ENCODE measurements at regions not wholly inside any gene's neighbourhood (a gene's known extent, or its start where the extent isn't known, plus 50 kb on each side); places are given as distances from the start of the nearest gene placed in this dataset.

DNA sequence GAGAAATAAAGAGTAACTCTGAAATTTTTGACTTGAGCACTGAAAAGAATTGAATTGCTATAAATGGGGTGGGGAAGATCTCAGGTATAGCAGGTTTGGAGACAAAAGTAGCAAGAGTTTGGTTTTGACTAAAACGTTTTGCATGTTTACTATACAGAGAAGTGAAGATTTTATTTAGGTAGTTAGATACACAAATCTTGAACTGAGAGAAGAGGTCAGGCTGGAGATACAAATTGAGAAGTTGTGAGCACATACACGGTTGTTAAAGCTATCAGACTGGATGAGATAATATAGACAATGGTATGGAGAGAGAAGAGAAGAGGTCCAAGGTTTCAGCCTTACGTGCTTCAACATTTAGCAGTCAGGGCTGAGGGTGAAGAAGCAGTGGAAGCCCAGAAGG is 420.9 kb downstream of the FOXO1 start:
- no peak overlapping the region for H3K4me3 ChIP-seq (ENCODE audit: low read depth, low read length, poor library complexity, severe bottlenecking)
- TF ChIP-seq EZH2 (IDR thresholded peaks at IDR 0.05; ENCODE audit: borderline replicate concordance, low read length), result no peak
- TF ChIP-seq, protein P1, sequence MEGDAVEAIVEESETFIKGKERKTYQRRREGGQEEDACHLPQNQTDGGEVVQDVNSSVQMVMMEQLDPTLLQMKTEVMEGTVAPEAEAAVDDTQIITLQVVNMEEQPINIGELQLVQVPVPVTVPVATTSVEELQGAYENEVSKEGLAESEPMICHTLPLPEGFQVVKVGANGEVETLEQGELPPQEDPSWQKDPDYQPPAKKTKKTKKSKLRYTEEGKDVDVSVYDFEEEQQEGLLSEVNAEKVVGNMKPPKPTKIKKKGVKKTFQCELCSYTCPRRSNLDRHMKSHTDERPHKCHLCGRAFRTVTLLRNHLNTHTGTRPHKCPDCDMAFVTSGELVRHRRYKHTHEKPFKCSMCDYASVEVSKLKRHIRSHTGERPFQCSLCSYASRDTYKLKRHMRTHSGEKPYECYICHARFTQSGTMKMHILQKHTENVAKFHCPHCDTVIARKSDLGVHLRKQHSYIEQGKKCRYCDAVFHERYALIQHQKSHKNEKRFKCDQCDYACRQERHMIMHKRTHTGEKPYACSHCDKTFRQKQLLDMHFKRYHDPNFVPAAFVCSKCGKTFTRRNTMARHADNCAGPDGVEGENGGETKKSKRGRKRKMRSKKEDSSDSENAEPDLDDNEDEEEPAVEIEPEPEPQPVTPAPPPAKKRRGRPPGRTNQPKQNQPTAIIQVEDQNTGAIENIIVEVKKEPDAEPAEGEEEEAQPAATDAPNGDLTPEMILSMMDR (IDR thresholded peaks at IDR 0.05; ENCODE audit: low read length), result no peak
- peaks cover 5% of the 10 kb centered on the region; the same call in 1 of the 2 replicates for H3K9me3 ChIP-seq (ENCODE audit: low read length)

DNA sequence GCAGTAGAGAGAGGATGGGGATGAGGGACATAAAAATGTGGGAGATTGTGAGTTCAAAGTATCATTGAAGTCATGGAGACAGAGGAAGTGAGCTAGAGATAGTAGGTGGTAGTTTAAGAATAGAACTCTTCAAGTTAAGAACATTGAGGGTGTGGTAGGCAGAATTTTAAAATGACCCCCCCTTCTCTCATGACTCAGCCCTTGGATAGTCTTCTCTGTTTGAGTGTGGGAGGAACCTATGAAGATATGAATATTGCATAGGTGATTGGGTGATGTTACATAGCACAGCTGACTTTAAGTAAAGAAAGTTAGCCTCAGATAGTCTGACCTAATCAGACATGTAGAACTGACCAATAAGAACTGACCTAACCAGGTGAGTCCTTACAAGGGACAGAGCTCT is 418.6 kb downstream of the FOXO1 start:
- H3K9me3 ChIP-seq (ENCODE audit: low read length), result peaks cover 5% of the 10 kb centered on the region; the same call in 1 of the 2 replicates
- H3K36me3 ChIP-seq (ENCODE audit: insufficient read depth, low read length), result no peaks in the 10 kb centered on the region
- H3K4me2 ChIP-seq (ENCODE audit: low read length), result no peak overlapping the region
- no peaks in the 10 kb centered on the region for H3F3A ChIP-seq (ENCODE audit: insufficient read depth, low read length)
- H3K27ac ChIP-seq (ENCODE audit: low read depth, low read length, poor library complexity, severe bottlenecking), result no peak overlapping the region
- H2AFZ ChIP-seq (ENCODE audit: low read length), result no peak overlapping the region
- peaks cover 21% of the 10 kb centered on the region for H3K4me1 ChIP-seq (ENCODE audit: insufficient read depth, low read length, severe bottlenecking)
- H3K9me2 ChIP-seq (ENCODE audit: low read depth, low read length), result no peaks in the 10 kb centered on the region
- no peaks in the 10 kb centered on the region for H3K27me3 ChIP-seq (ENCODE audit: insufficient read depth, low read length)
- H3K9ac ChIP-seq (ENCODE audit: low read length), result no peak overlapping the region
- no peaks in the 10 kb centered on the region for H3K79me2 ChIP-seq (ENCODE audit: insufficient read depth, low read length)
- TF ChIP-seq EZH2 (IDR thresholded peaks at IDR 0.05; ENCODE audit: borderline replicate concordance, low read length), result no peak
- TF ChIP-seq, protein P1 (IDR thresholded peaks at IDR 0.05; ENCODE audit: low read length), result no peak
- no peaks in the 10 kb centered on the region for H4K20me1 ChIP-seq (ENCODE audit: insufficient read depth, low read length)
- H3K4me3 ChIP-seq (ENCODE audit: low read depth, low read length, poor library complexity, severe bottlenecking), result no peak overlapping the region

More for the DNA sequence above, 420.9 kb downstream of the FOXO1 start:
- Histone ChIP-seq H3K79me2 (ENCODE audit: insufficient read depth, low read length) (no peaks in the 10 kb centered on the region), H3F3A (ENCODE audit: insufficient read depth, low read length) (no peaks in the 10 kb centered on the region), H3K36me3 (ENCODE audit: insufficient read depth, low read length) (no peaks in the 10 kb centered on the region), H3K4me1 (ENCODE audit: insufficient read depth, low read length, severe bottlenecking) (no peaks in the 10 kb centered on the region), H3K4me2 (ENCODE audit: low read length) (no peak overlapping the region), H3K27ac (ENCODE audit: low read depth, low read length, poor library complexity, severe bottlenecking) (no peak overlapping the region), H4K20me1 (ENCODE audit: insufficient read depth, low read length) (no peaks in the 10 kb centered on the region), H3K9me2 (ENCODE audit: low read depth, low read length) (no peaks in the 10 kb centered on the region), H3K27me3 (ENCODE audit: insufficient read depth, low read length) (no peaks in the 10 kb centered on the region), H2AFZ (ENCODE audit: low read length) (no peak overlapping the region), H3K9ac (ENCODE audit: low read length) (no peak overlapping the region)

DNA sequence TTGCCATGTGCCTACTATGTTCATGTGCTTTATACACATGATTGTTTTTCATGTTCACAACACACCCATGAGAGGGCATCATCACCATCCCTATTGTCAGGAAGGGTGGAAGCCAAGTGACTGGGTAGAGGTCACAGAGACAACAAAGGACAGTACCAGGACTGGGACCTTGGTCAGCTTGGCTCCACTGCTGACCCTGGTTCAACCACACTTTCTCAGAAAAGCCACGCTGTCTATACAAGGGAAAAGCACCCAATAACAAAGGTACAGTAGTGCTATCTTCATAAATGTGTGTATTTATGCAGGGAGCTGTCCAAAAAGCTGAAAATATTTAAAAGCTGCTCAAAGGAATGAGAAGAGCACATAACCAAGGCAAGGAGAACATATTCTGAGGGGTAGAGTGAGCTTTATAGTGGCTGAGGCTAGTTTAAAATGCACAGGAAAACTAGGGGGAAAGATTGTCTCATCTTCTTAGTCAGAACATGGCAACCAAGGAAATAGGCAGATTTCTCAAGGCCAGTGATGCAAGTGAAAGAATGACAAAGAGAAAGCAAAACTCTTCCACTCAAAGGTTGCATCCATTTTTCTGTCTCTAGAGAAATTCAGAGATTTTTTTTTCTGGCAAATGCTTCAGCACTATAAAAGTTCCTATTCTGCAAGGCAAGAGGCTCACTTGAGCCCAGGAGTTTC is 415.0 kb downstream of the FOXO1 start:
- no peaks in the 10 kb centered on the region for H3K79me2 ChIP-seq (ENCODE audit: insufficient read depth, low read length)
- no peak overlapping the region for H3K4me3 ChIP-seq (ENCODE audit: low read depth, low read length, poor library complexity, severe bottlenecking)
- no peaks in the 10 kb centered on the region for H3K27me3 ChIP-seq (ENCODE audit: insufficient read depth, low read length)
- H3K9ac ChIP-seq (ENCODE audit: low read length), result no peak overlapping the region; the same call in 1 of the 2 replicates
- H3K4me1 ChIP-seq (ENCODE audit: insufficient read depth, low read length, severe bottlenecking), result peaks cover 21% of the 10 kb centered on the region
- no peaks in the 10 kb centered on the region for H3K36me3 ChIP-seq (ENCODE audit: insufficient read depth, low read length)
- peak overlapping the region; percentile 21 for H3K27ac ChIP-seq (ENCODE audit: low read depth, low read length, poor library complexity, severe bottlenecking)
- no peak overlapping the region for H2AFZ ChIP-seq (ENCODE audit: low read length)
- H4K20me1 ChIP-seq (ENCODE audit: insufficient read depth, low read length), result no peaks in the 10 kb centered on the region
- no peaks in the 10 kb centered on the region for H3K9me2 ChIP-seq (ENCODE audit: low read depth, low read length)
- H3K9me3 ChIP-seq (ENCODE audit: low read length), result peaks cover 5% of the 10 kb centered on the region; the same call in 1 of the 2 replicates
- H3K4me2 ChIP-seq (ENCODE audit: low read length), result no peak overlapping the region
- TF ChIP-seq EZH2 (IDR thresholded peaks at IDR 0.05; ENCODE audit: borderline replicate concordance, low read length), result no peak
- TF ChIP-seq, protein P1 (IDR thresholded peaks at IDR 0.05; ENCODE audit: low read length), result peak; percentile 34; the same call in 1 of the 2 replicates
- H3F3A ChIP-seq (ENCODE audit: insufficient read depth, low read length), result no peaks in the 10 kb centered on the region
